ENCODE measurements at regions not wholly inside any gene's neighbourhood (a gene's known extent, or its start where the extent isn't known, plus 50 kb on each side); places are given as distances from the start of the nearest gene placed in this dataset.
"Not testable (repeated sequence)": the region's sequence is repeated elsewhere in the genome, so short reads cannot be mapped to it uniquely, and the experiment has no call there.

- intact Hi-C loops (cut with DNase I): loop anchor here in 1 of 10 donors (10.0 kb wide), 1 partner anchor 63 kb away; no protein-coding TSS in a partner anchor
- Histone ChIP-seq H3K36me3 (no peaks in the 10 kb centered on the region), H3K27me3 (no peaks in the 10 kb centered on the region), H3K4me3 (no peak overlapping the region), H3K9me3 (no peaks in the 10 kb centered on the region), H3K27ac (no peak overlapping the region), H3K4me1 (no peaks in the 10 kb centered on the region)
- ATAC-seq: no peak
- no peak for TF ChIP-seq POLR2A (IDR thresholded peaks at IDR 0.05)
- TF ChIP-seq, protein P1, sequence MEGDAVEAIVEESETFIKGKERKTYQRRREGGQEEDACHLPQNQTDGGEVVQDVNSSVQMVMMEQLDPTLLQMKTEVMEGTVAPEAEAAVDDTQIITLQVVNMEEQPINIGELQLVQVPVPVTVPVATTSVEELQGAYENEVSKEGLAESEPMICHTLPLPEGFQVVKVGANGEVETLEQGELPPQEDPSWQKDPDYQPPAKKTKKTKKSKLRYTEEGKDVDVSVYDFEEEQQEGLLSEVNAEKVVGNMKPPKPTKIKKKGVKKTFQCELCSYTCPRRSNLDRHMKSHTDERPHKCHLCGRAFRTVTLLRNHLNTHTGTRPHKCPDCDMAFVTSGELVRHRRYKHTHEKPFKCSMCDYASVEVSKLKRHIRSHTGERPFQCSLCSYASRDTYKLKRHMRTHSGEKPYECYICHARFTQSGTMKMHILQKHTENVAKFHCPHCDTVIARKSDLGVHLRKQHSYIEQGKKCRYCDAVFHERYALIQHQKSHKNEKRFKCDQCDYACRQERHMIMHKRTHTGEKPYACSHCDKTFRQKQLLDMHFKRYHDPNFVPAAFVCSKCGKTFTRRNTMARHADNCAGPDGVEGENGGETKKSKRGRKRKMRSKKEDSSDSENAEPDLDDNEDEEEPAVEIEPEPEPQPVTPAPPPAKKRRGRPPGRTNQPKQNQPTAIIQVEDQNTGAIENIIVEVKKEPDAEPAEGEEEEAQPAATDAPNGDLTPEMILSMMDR (IDR thresholded peaks at IDR 0.05): no peak
- DNase-seq: no peak
- 81 to 87% (median 86%) methylated on average over 6 of the region's 6 CpGs for WGBS, 4 donors
Measured at GRCh38 chr7:49497471-49497870, 276.0 kb upstream of the VWC2 start.

DNA sequence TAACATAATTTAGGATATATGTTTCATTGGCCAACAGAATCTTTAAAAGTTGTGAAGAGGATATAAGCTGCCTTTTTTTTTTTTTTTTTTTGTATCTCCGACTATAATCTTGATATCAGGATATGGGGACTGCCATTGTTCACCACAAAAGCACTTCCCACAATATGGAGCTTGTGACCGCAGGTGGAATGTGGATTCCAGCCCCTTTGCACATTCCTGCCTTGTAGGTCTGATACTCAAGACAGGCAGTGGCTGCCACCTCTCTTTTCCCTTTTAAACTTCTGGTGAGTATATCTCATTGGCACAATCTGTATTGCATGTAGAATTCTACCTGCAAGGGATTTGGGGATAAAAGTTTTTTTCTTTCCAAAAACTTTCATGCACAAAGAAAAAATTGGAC is 272.7 kb upstream of the VWC2 start:
- intact Hi-C loops (cut with DNase I): no loop called here
- Histone ChIP-seq H3K27ac (no peak overlapping the region), H3K36me3 (no peaks in the 10 kb centered on the region), H3K4me3 (no peak overlapping the region), H3K4me1 (no peaks in the 10 kb centered on the region), H3K27me3 (no peaks in the 10 kb centered on the region), H3K9me3 (no peaks in the 10 kb centered on the region)
- DNase-seq (no peak), ATAC-seq (no peak)
- TF ChIP-seq, protein P1 (IDR thresholded peaks at IDR 0.05): no peak
- no peak for TF ChIP-seq POLR2A (IDR thresholded peaks at IDR 0.05)
- 81 to 88% (median 84%) methylated on average over 2 of the region's 2 CpGs for WGBS, 4 donors

DNA sequence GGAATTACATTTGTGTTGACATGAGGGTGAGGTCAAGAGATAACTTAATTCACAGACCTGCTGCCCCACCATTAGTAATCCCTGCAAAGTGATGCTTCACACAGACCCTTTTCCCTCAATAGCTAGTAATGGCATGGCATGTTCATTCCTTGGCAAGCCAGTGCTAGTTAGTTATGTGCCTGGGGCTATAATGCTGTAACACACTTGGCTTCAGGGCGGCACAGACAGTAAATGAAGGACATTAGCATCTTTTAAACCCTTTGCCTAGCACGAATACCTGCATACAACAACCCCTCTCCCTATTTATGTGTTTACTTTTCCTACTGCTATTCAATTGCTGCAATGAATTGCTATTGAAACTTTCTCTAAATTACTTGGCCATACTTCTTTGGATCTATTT is 266.2 kb upstream of the VWC2 start:
- ATAC-seq; H3K27ac ChIP-seq; H3K27me3 ChIP-seq; intact Hi-C loops (cut with DNase I); DNase-seq; H3K9me3 ChIP-seq; H3K4me3 ChIP-seq; H3K36me3 ChIP-seq; H3K4me1 ChIP-seq: not testable (repeated sequence)
- 56 to 69% (median 56%) methylated on average over 2 of the region's 2 CpGs for WGBS, 4 donors

GRCh38 chr7:49513911-49514310 is 259.5 kb upstream of the VWC2 start:
- Histone ChIP-seq H3K27ac (no peak overlapping the region), H3K4me1 (peaks cover 0 to 3% (median 0%) of the 10 kb centered on the region in 12 donors), H3K36me3 (no peaks in the 10 kb centered on the region), H3K4me3 (no peak overlapping the region), H3K27me3 (no peaks in the 10 kb centered on the region), H3K9me3 (no peaks in the 10 kb centered on the region)
- intact Hi-C loops (cut with DNase I): loop anchor here in 1 of 10 donors (2.0 kb wide), 1 partner anchor 15 kb away; no protein-coding TSS in a partner anchor
- ATAC-seq: peak in 2 of 4 donors; percentile 18 to 26
- 34 to 52% (median 41%) methylated on average over 4 of the region's 4 CpGs for WGBS, 4 donors
- no peak for DNase-seq
- TF ChIP-seq POLR2A (IDR thresholded peaks at IDR 0.05): no peak
- TF ChIP-seq, protein P1 (IDR thresholded peaks at IDR 0.05): no peak

DNA sequence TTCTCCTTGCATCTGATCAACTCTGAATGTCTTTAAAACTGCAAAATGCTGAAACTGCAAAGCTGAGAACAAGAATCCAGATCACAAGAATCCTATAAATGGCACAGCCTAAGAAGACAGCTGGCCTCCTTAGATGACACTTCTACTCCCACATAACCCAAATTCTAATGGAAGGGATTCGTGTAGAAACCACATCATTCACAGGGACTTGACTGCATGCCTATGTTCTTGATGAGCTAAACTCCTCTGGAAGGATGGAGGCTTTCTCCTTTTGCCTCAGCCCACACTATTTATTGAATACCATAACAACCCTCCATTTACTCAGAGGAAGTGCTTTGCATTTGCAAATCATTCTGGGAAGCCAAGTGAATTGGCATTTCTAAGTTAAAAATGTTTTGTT is 252.5 kb upstream of the VWC2 start:
- DNase-seq: no peak
- H3K27me3 ChIP-seq: no peaks in the 10 kb centered on the region
- intact Hi-C loops (cut with DNase I): no loop called here
- WGBS, 4 donors: 31 to 54% (median 45%) methylated on average over 1 of the region's 1 CpG
- H3K27ac ChIP-seq: no peak overlapping the region
- ATAC-seq: no peak
- H3K4me3 ChIP-seq: no peak overlapping the region
- no peak for TF ChIP-seq POLR2A (IDR thresholded peaks at IDR 0.05)
- TF ChIP-seq, protein P1 (IDR thresholded peaks at IDR 0.05): no peak
- no peaks in the 10 kb centered on the region for H3K36me3 ChIP-seq
- H3K9me3 ChIP-seq: no peaks in the 10 kb centered on the region
- no peaks in the 10 kb centered on the region for H3K4me1 ChIP-seq

Data from heart left ventricle (tissue), 16 donors.